Stomach (tissue), 8 donors: ENCODE measurements at regions not wholly inside any gene's neighbourhood (a gene's known extent, or its start where the extent isn't known, plus 50 kb on each side); places are given as distances from the start of the nearest gene placed in this dataset.

ENCODE experiments used
- DNase-seq, 2 donors: peaks; one replicate each; pipeline versions ENCODE4 v3.0.0 to v3.0.0-alpha.2; 2013 to 2019
- H3K27ac ChIP-seq, 5 donors: fragments of 200-600 bp in 4 of 5; sonication (generic) in 4 of 5; one replicate each; pipeline ENCODE4 v1.5.1; 2013 to 2019; ENCODE audit warnings: mild to moderate bottlenecking in 1 of 5, moderate library complexity in 1 of 5
- H3K27me3 ChIP-seq, 3 donors: fragments of 200-600 bp; sonication (generic); one replicate each; pipeline ENCODE4 v1.5.1; 2017 to 2019; ENCODE audit warnings: mixed run types in 1 of 3
- H3K36me3 ChIP-seq, 4 donors: fragments of 200-600 bp; sonication (generic); 1 replicate in 3 of 4; 2 replicates in 1 of 4; pipeline ENCODE4 v1.5.1; 2016 to 2019
- H3K4me1 ChIP-seq, 4 donors: fragments of 200-600 bp; sonication (generic); one replicate each; pipeline ENCODE4 v1.5.1; 2016 to 2019
- H3K4me3 ChIP-seq, 4 donors: fragments of 200-600 bp; sonication (generic) in 3 of 4; one replicate each; pipeline ENCODE4 v1.5.1; 2016 to 2019; ENCODE audit warnings: mild to moderate bottlenecking in 1 of 4
- H3K9me3 ChIP-seq, 4 donors: fragments of 200-600 bp; sonication (generic); one replicate each; pipeline ENCODE4 v1.5.1; 2016 to 2019
- CTCF ChIP-seq, 7 experiments: fragments of 450-650 bp in 4 of 7; fragments of 200-600 bp in 3 of 7; sonication (generic) in 3 of 7; IDR thresholded peaks; one replicate each; pipeline ENCODE4 v1.5.1; 2016 to 2019; ENCODE audit warnings: antibody characterized with exemption in 7 of 7, control low read depth in 2 of 7, mild to moderate bottlenecking in 1 of 7
- EP300 ChIP-seq: sonication (generic); formaldehyde crosslinking; IDR thresholded peaks from one replicate; pipeline ENCODE4 v1.6.1; 2017; ENCODE audit warnings: antibody characterized with exemption
- POLR2A ChIP-seq, 4 donors: fragments of 450-650 bp; IDR thresholded peaks; one replicate each; pipeline ENCODE4 v1.6.1; 2016; ENCODE audit warnings: antibody characterized with exemption in 4 of 4, control low read depth in 2 of 4, mild to moderate bottlenecking in 1 of 4, moderate library complexity in 1 of 4
- POLR2AphosphoS5 ChIP-seq, 3 donors: sonication (generic); formaldehyde crosslinking; IDR thresholded peaks; one replicate each; pipeline ENCODE4 v1.6.1; 2016; ENCODE audit warnings: antibody characterized with exemption in 3 of 3
- WGBS, 5 donors: extraction: QIAGEN DNeasy Blood & Tissue Kit in 3 of 5; methylation state at CpG; one replicate each; pipeline versions ENCODE4 v1.1.5 to v1.1.7; 2013 to 2018; 5-methylcytosine and 5-hydroxymethylcytosine counted together
- intact Hi-C: fragments of 100-400 bp; cut with DNase I; formaldehyde crosslinking; loops from one replicate; pipeline ENCODE4 v1.15.1; 2023; ENCODE audit warnings: low total_unique reads
- donor health status: healthy with polysubstance abuse.
- donor health status: Bipolar disorder and iron deficiency.
- donor health status: healthy.

- H3K4me1 ChIP-seq = peaks cover 5 to 13% (median 9%) of the 10 kb centered on the region in 4 donors
- TF ChIP-seq EP300 (no peak), CTCF (IDR thresholded peaks at IDR 0.05) (no peak), POLR2AphosphoS5 (IDR thresholded peaks at IDR 0.05) (no peak), POLR2A (IDR thresholded peaks at IDR 0.05) (no peak)
- H3K4me3 ChIP-seq = no peak overlapping the region
- WGBS, 5 donors = 78 to 92% (median 83%) methylated on average over 2 of the region's 2 CpGs
- no peaks in the 10 kb centered on the region for H3K27me3 ChIP-seq
- DNase-seq = no peak
- no peaks in the 10 kb centered on the region for H3K36me3 ChIP-seq
- intact Hi-C loops = no loop called here
- no peak overlapping the region for H3K27ac ChIP-seq
- no peaks in the 10 kb centered on the region for H3K9me3 ChIP-seq
Measured at GRCh38 chr14:53215101-53215500, 62.0 kb upstream of the DDHD1 start.

- WGBS, 5 donors = 55 to 65% (median 58%) methylated on average over 4 of the region's 4 CpGs
- no peaks in the 10 kb centered on the region for H3K9me3 ChIP-seq
- H3K4me1 ChIP-seq = peaks cover 5 to 13% (median 9%) of the 10 kb centered on the region in 4 donors
- H3K4me3 ChIP-seq = no peak overlapping the region
- intact Hi-C loops = no loop called here
- TF ChIP-seq EP300 (no peak), POLR2AphosphoS5 (IDR thresholded peaks at IDR 0.05) (no peak), POLR2A (IDR thresholded peaks at IDR 0.05) (no peak), CTCF (IDR thresholded peaks at IDR 0.05) (no peak)
- no peaks in the 10 kb centered on the region for H3K27me3 ChIP-seq
- DNase-seq = no peak
- H3K36me3 ChIP-seq = no peaks in the 10 kb centered on the region
- H3K27ac ChIP-seq = no peak overlapping the region
Measured at GRCh38 chr14:53214384-53214783, 61.3 kb upstream of the DDHD1 start.

- WGBS, 5 donors = 60 to 89% (median 81%) methylated on average over 2 of the region's 2 CpGs
- no peak for TF ChIP-seq POLR2AphosphoS5 (IDR thresholded peaks at IDR 0.05)
- TF ChIP-seq CTCF (IDR thresholded peaks at IDR 0.05) = no peak
- no peak for TF ChIP-seq EP300
- no peak for TF ChIP-seq POLR2A (IDR thresholded peaks at IDR 0.05)
- Histone ChIP-seq H3K27ac (no peak overlapping the region), H3K4me3 (no peak overlapping the region), H3K27me3 (no peaks in the 10 kb centered on the region), H3K4me1 (peaks cover 5 to 13% (median 9%) of the 10 kb centered on the region in 4 donors), H3K36me3 (no peaks in the 10 kb centered on the region), H3K9me3 (no peaks in the 10 kb centered on the region)
- intact Hi-C loops = no loop called here
- DNase-seq = no peak
Measured at GRCh38 chr14:53213761-53214160, 60.6 kb upstream of the DDHD1 start.

GRCh38 chr14:53209370-53209769 lies 56.2 kb upstream of the DDHD1 start:
- H3K36me3 ChIP-seq = no peaks in the 10 kb centered on the region
- H3K27me3 ChIP-seq = no peaks in the 10 kb centered on the region
- no peak overlapping the region for H3K4me3 ChIP-seq
- H3K9me3 ChIP-seq = no peaks in the 10 kb centered on the region
- WGBS, 5 donors = 6 to 25% (median 12%) methylated on average over 2 of the region's 2 CpGs
- DNase-seq = no peak
- no peak for TF ChIP-seq EP300
- no peak for TF ChIP-seq CTCF (IDR thresholded peaks at IDR 0.05)
- no peak for TF ChIP-seq POLR2AphosphoS5 (IDR thresholded peaks at IDR 0.05)
- TF ChIP-seq POLR2A (IDR thresholded peaks at IDR 0.05) = no peak
- no peak overlapping the region for H3K27ac ChIP-seq
- intact Hi-C loops = no loop called here
- H3K4me1 ChIP-seq = no peaks in the 10 kb centered on the region
